GM12872 (cell line): ENCODE measurements at regions not wholly inside any gene's neighbourhood (a gene's known extent, or its start where the extent isn't known, plus 50 kb on each side); places are given as distances from the start of the nearest gene placed in this dataset.
A peak's percentile ranks its signal among the peaks of the same experiment; 100 is the strongest.

Experiments
- CTCF ChIP-seq: IDR thresholded peaks from 3 replicates; pipeline ENCODE4 v1.5.1; 2011; ENCODE audit warnings: low read depth, mild to moderate bottlenecking, low read length, moderate library complexity; ENCODE audit not compliant: insufficient read depth

GRCh38 chr20:57038608-57039440 lies 227.6 kb downstream of the BMP7 start:
- no peak for TF ChIP-seq CTCF

- TF ChIP-seq CTCF: no peak
Observed at GRCh38 chr20:57040466-57040865, 226.0 kb downstream of the BMP7 start.

GRCh38 chr20:57040924-57041323 lies 225.5 kb downstream of the BMP7 start:
- TF ChIP-seq CTCF: no peak

- no peak for TF ChIP-seq CTCF
Observed at GRCh38 chr20:57043091-57043490, 223.3 kb downstream of the BMP7 start.

GRCh38 chr20:57043669-57044268 lies 222.7 kb downstream of the BMP7 start:
- no peak for TF ChIP-seq CTCF

- 0 out of 3 replicates have a peak, but pooled peaks have one; percentile 10 for TF ChIP-seq CTCF
Observed at GRCh38 chr20:57047281-57048026, 219.0 kb downstream of the BMP7 start.
